HCT116 (cell line): ENCODE measurements at regions not wholly inside any gene's neighbourhood (a gene's known extent, or its start where the extent isn't known, plus 50 kb on each side); places are given as distances from the start of the nearest gene placed in this dataset.

Source experiments
- ATAC-seq: fragments of 200-7000 bp; cut with Tn5 transposase; 2 replicates; pipeline ENCODE4 v1.9.1; 2020; ENCODE audit warnings: mild to moderate bottlenecking, moderate library complexity
- BruUV-seq: library from RNA; stranded (reverse); fragments of 400-500 nt; replicated peaks from 2 replicates; lab custom pipeline; 2021; lab: Mats Ljungman, UMichigan
- CTCF ChIA-PET: fragments of 300-600 bp; sonication (Branson Sonifier 250); formaldehyde crosslinking; loops from one replicate; lab custom pipeline; 2021; ENCODE audit warnings: antibody characterized with exemption; lab: Charles Lee
- POLR2A ChIA-PET: fragments of 300-600, 350-600 bp; sonication (Branson Sonifier 250); formaldehyde crosslinking; loops from one replicate; lab custom pipeline; 2021; ENCODE audit warnings: antibody characterized with exemption; lab: Charles Lee
- RAD21 ChIA-PET, 2 experiments: fragments of 300-600 bp; sonication (Branson Sonifier 250); formaldehyde crosslinking; loops; one replicate each; lab custom pipeline; 2023; ENCODE audit warnings: low total read pairs in 2 of 2; ENCODE audit not compliant: uncharacterized antibody in 2 of 2, unreplicated experiment in 2 of 2, low non-redundant PET in 1 of 2; lab: Charles Lee
- DNase-seq: peaks from one replicate; pipeline ENCODE4 v3.0.0-alpha.2; 2010; ENCODE audit warnings: low read depth, low spot score
- H2AFZ ChIP-seq: fragments of 200-600 bp; shearing (Covaris generic), sonication (generic); 2 replicates; pipeline ENCODE4 v1.6.1; 2017; ENCODE audit warnings: low read depth, mixed run types, mixed read lengths, antibody characterized with exemption, low read length; ENCODE audit not compliant: poor library complexity, severe bottlenecking
- H3K27ac ChIP-seq: 2 replicates; pipeline ENCODE4 v1.5.1; 2012; ENCODE audit warnings: low read depth, low read length
- H3K27me3 ChIP-seq: fragments of 200-600 bp; sonication (generic); 2 replicates; pipeline ENCODE4 v1.6.1; 2016; ENCODE audit warnings: mixed run types, low read length, mixed read lengths; ENCODE audit not compliant: insufficient read depth
- H3K36me3 ChIP-seq, 2 experiments: fragments of 200-500 bp in 1 of 2; fragments of 200-600 bp in 1 of 2; sonication (Bioruptor generic) in 1 of 2; sonication (generic) in 1 of 2; 2 replicates each; pipeline versions ENCODE4 v1.5.1 to v1.6.1; 2014 to 2016; ENCODE audit warnings: low read length in 2 of 2, inconsistent platforms in 1 of 2, mixed read lengths in 1 of 2, mixed run types in 1 of 2; ENCODE audit not compliant: insufficient read depth in 2 of 2, control insufficient read depth in 1 of 2
- H3K4me1 ChIP-seq, 2 experiments: fragments of 200-600 bp in 1 of 2; sonication (generic) in 1 of 2; 2 replicates each; pipeline versions ENCODE4 v1.5.1 to v1.6.1; 2012 to 2017; ENCODE audit warnings: low read length in 2 of 2, inconsistent platforms in 1 of 2, mild to moderate bottlenecking in 1 of 2, mixed read lengths in 1 of 2, mixed run types in 1 of 2, moderate library complexity in 1 of 2; ENCODE audit not compliant: insufficient read depth in 2 of 2, control insufficient read depth in 1 of 2
- H3K4me2 ChIP-seq: fragments of 200-600 bp; sonication (generic); 2 replicates; pipeline ENCODE4 v1.6.1; 2017; ENCODE audit warnings: mixed run types, low read length, mixed read lengths
- H3K4me3 ChIP-seq, 2 experiments: fragments of 200-600 bp in 1 of 2; sonication (generic) in 1 of 2; replicated peaks in 1 of 2; 2 replicates each; pipeline ENCODE4 v1.5.1; 2011 to 2016; ENCODE audit warnings: low read length in 2 of 2, control low read depth in 1 of 2, low read depth in 1 of 2, mild to moderate bottlenecking in 1 of 2, mixed read lengths in 1 of 2, mixed run types in 1 of 2
- H3K79me2 ChIP-seq: fragments of 200-600 bp; sonication (generic); 2 replicates; pipeline ENCODE4 v1.6.1; 2017; ENCODE audit warnings: mild to moderate bottlenecking, mixed run types, low read length, moderate library complexity, mixed read lengths; ENCODE audit not compliant: insufficient read depth
- H3K9ac ChIP-seq: fragments of 200-600 bp; sonication (generic); 2 replicates; pipeline ENCODE4 v1.6.1; 2016; ENCODE audit warnings: low read length, mixed read lengths
- H3K9me2 ChIP-seq: fragments of 200-600 bp; sonication (generic), shearing (Covaris generic); 2 replicates; pipeline ENCODE4 v1.6.1; 2017; ENCODE audit warnings: mixed run types, mild to moderate bottlenecking, moderate library complexity; ENCODE audit not compliant: insufficient read depth
- H3K9me3 ChIP-seq, 2 experiments: fragments of 200-500 bp in 1 of 2; fragments of 200-600 bp in 1 of 2; sonication (Bioruptor generic) in 1 of 2; sonication (generic) in 1 of 2; 2 replicates each; pipeline ENCODE4 v1.6.1; 2014 to 2017; ENCODE audit warnings: low read length in 2 of 2, mixed read lengths in 2 of 2, inconsistent platforms in 1 of 2, low read depth in 1 of 2, mild to moderate bottlenecking in 1 of 2, mixed run types in 1 of 2, moderate library complexity in 1 of 2; ENCODE audit not compliant: control insufficient read depth in 1 of 2, insufficient read depth in 1 of 2
- H4K20me1 ChIP-seq: fragments of 200-600 bp; sonication (generic), shearing (Covaris generic); 2 replicates; pipeline ENCODE4 v1.6.1; 2017; ENCODE audit warnings: mixed run types, mild to moderate bottlenecking, moderate library complexity; ENCODE audit not compliant: insufficient read depth
- CBX3 ChIP-seq: IDR thresholded peaks from 2 replicates; pipeline ENCODE4 v1.6.1; 2012; ENCODE audit warnings: low read depth
- ELF1 ChIP-seq: IDR thresholded peaks from 2 replicates; pipeline ENCODE4 v1.6.1; 2012; ENCODE audit warnings: low read depth, borderline replicate concordance
- EZH2 ChIP-seq: fragments of 200-600 bp; sonication (generic); IDR thresholded peaks from 2 replicates; pipeline ENCODE4 v1.6.1; 2017; ENCODE audit warnings: antibody characterized with exemption, mixed run types
- FOSL1 ChIP-seq: IDR thresholded peaks from 2 replicates; pipeline ENCODE4 v1.6.1; 2012; ENCODE audit warnings: low read depth
- POLR2AphosphoS5 ChIP-seq: IDR thresholded peaks from 2 replicates; pipeline ENCODE4 v1.6.1; 2011; ENCODE audit warnings: mild to moderate bottlenecking, low read depth, low read length, moderate library complexity
- RAD21 ChIP-seq: IDR thresholded peaks from 2 replicates; pipeline ENCODE4 v1.6.1; 2012; ENCODE audit warnings: low read depth, mild to moderate bottlenecking
- REST ChIP-seq: IDR thresholded peaks from 2 replicates; pipeline ENCODE4 v1.6.1; 2012; ENCODE audit warnings: low read depth
- SIN3A ChIP-seq: IDR thresholded peaks from 2 replicates; pipeline ENCODE4 v1.6.1; 2012; ENCODE audit warnings: low read depth
- SP1 ChIP-seq: IDR thresholded peaks from 2 replicates; pipeline ENCODE4 v1.6.1; 2012; ENCODE audit warnings: low read depth
- TCF7L2 ChIP-seq: IDR thresholded peaks from 2 replicates; pipeline ENCODE4 v1.7.0; 2011; ENCODE audit warnings: borderline replicate concordance, inconsistent platforms; ENCODE audit not compliant: insufficient read depth, insufficient read length; ENCODE audit errors: extremely low read depth
- YY1 ChIP-seq: IDR thresholded peaks from 2 replicates; pipeline ENCODE4 v1.6.1; 2011; ENCODE audit warnings: low read length, low read depth, moderate library complexity, mild to moderate bottlenecking; ENCODE audit not compliant: insufficient replicate concordance; ENCODE audit errors: extremely low read depth
- ZBTB33 ChIP-seq: IDR thresholded peaks from 2 replicates; pipeline ENCODE4 v1.6.1; 2011; ENCODE audit warnings: mild to moderate bottlenecking, low read length, moderate library complexity; ENCODE audit not compliant: insufficient replicate concordance; ENCODE audit errors: extremely low read depth
- ZFX ChIP-seq: fragments of 450-650 bp; IDR thresholded peaks from 2 replicates; pipeline ENCODE4 v1.6.1; 2017
- intact Hi-C: fragments of 100-400 bp; cut with micrococcal nuclease; formaldehyde crosslinking; loops from 2 replicates; pipeline ENCODE4 v1.10.0; 2022

- TF ChIP-seq REST = no peak
- TF ChIP-seq SP1 = no peak
- no peak for TF ChIP-seq ZBTB33
- TF ChIP-seq TCF7L2 = no peak
- TF ChIP-seq POLR2AphosphoS5 = no peak
- no peak for TF ChIP-seq YY1
Measured at GRCh38 chr4:116752027-116752426, 333.3 kb downstream of the TRAM1L1 start (continued).

- H3K4me2 ChIP-seq = no peak overlapping the region
- no peaks in the 10 kb centered on the region for H3K36me3 ChIP-seq
- ChIA-PET POLR2A (no interaction called here), CTCF (no interaction called here), RAD21 (no interaction called here)
- BruUV-seq = no TSS peak
- no peaks in the 10 kb centered on the region for H3K79me2 ChIP-seq
- no peaks in the 10 kb centered on the region for H3K9me3 ChIP-seq
- no peak overlapping the region for H3K4me3 ChIP-seq
- ATAC-seq (no peak), DNase-seq (no peak)
- no peaks in the 10 kb centered on the region for H3K4me1 ChIP-seq
- H3K9ac ChIP-seq = no peak overlapping the region
- H3K9me2 ChIP-seq = no peaks in the 10 kb centered on the region
- H3K27me3 ChIP-seq = no peaks in the 10 kb centered on the region
- H2AFZ ChIP-seq = no peak overlapping the region
- no peak overlapping the region for H3K27ac ChIP-seq
- no peaks in the 10 kb centered on the region for H4K20me1 ChIP-seq
- intact Hi-C loops = no loop called here
- TF ChIP-seq SIN3A (no peak), ZFX (no peak), FOSL1 (no peak), REST (no peak), YY1 (no peak), ELF1 (no peak), EZH2 (no peak), ZBTB33 (no peak), CBX3 (no peak), RAD21 (no peak)
Measured at GRCh38 chr4:116736756-116737155, 348.6 kb downstream of the TRAM1L1 start.
